ENCODE measurements at regions not wholly inside any gene's neighbourhood (a gene's known extent, or its start where the extent isn't known, plus 50 kb on each side); places are given as distances from the start of the nearest gene placed in this dataset.

DNA sequence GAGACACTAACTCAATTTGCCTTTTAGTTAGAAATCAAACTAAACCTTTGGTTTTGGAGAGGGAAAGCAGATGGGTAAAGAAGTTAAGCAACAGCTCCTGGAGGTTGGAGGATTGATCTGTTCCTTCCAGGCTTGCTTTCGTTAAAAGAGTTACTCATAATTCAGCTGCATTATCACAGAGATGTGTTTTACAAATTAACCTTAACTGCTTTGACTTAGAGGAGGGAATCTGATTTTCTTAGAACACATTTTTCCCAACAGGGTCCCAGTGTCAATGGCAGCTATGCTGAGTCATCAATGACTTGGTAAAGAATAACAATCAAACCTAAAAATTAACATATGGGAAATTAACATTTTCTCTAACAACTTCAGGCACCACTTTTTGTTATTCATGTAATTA, 113.4 kb downstream of the COPS8 start:
- Histone ChIP-seq H3K27me3 (ENCODE audit: insufficient read depth, poor library complexity, severe bottlenecking) (peaks cover 3% of the 10 kb centered on the region), H3K4me3 (replicated peaks; ENCODE audit: insufficient read depth, low read length) (no peak overlapping the region), H3K27ac (replicated peaks) (no peak overlapping the region)
- TF ChIP-seq GABPA (IDR thresholded peaks at IDR 0.05; ENCODE audit: low read depth): no peak
- TF ChIP-seq SPI1 (IDR thresholded peaks at IDR 0.05; ENCODE audit: borderline replicate concordance, low read depth): no peak
- no peak for TF ChIP-seq POLR2AphosphoS5 (IDR thresholded peaks at IDR 0.05; ENCODE audit: low read depth)
- no peak for TF ChIP-seq CTCF (IDR thresholded peaks at IDR 0.05; ENCODE audit: insufficient read depth, low read length)
- TF ChIP-seq, protein P1, sequence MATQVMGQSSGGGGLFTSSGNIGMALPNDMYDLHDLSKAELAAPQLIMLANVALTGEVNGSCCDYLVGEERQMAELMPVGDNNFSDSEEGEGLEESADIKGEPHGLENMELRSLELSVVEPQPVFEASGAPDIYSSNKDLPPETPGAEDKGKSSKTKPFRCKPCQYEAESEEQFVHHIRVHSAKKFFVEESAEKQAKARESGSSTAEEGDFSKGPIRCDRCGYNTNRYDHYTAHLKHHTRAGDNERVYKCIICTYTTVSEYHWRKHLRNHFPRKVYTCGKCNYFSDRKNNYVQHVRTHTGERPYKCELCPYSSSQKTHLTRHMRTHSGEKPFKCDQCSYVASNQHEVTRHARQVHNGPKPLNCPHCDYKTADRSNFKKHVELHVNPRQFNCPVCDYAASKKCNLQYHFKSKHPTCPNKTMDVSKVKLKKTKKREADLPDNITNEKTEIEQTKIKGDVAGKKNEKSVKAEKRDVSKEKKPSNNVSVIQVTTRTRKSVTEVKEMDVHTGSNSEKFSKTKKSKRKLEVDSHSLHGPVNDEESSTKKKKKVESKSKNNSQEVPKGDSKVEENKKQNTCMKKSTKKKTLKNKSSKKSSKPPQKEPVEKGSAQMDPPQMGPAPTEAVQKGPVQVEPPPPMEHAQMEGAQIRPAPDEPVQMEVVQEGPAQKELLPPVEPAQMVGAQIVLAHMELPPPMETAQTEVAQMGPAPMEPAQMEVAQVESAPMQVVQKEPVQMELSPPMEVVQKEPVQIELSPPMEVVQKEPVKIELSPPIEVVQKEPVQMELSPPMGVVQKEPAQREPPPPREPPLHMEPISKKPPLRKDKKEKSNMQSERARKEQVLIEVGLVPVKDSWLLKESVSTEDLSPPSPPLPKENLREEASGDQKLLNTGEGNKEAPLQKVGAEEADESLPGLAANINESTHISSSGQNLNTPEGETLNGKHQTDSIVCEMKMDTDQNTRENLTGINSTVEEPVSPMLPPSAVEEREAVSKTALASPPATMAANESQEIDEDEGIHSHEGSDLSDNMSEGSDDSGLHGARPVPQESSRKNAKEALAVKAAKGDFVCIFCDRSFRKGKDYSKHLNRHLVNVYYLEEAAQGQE (IDR thresholded peaks at IDR 0.05; ENCODE audit: insufficient replicate concordance, low read depth): no peak
- no peak for DNase-seq (ENCODE audit: low read depth in 1 of 2, low spot score in 1 of 2)

DNA sequence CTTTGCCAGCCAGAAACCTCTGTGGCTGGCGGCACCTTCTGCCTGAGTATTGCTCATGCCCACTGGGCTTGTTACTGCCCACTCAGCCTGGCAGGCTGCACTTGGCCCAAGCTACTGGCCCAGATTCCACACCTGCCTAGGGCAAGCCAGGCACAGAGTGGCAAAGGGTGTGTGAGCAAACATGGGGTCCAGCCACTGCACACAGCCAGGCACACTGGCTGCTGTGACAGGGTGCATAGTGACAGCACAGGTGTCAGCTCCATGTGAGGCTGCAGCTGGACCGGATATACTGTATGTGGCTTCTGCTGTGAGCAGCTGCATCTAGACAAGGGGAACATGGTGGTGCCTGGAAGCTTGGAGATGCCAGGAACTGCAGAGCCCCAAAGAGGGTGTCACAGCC, 113.9 kb downstream of the COPS8 start:
- Histone ChIP-seq H3K27me3 (ENCODE audit: insufficient read depth, poor library complexity, severe bottlenecking) (peaks cover 3% of the 10 kb centered on the region), H3K4me3 (replicated peaks; ENCODE audit: insufficient read depth, low read length) (no peak overlapping the region), H3K27ac (replicated peaks) (no peak overlapping the region)
- TF ChIP-seq, protein P1 (IDR thresholded peaks at IDR 0.05; ENCODE audit: insufficient replicate concordance, low read depth): no peak
- TF ChIP-seq CTCF (IDR thresholded peaks at IDR 0.05; ENCODE audit: insufficient read depth, low read length): no peak
- TF ChIP-seq SPI1 (IDR thresholded peaks at IDR 0.05; ENCODE audit: borderline replicate concordance, low read depth): no peak
- TF ChIP-seq GABPA (IDR thresholded peaks at IDR 0.05; ENCODE audit: low read depth): no peak
- no peak for TF ChIP-seq POLR2AphosphoS5 (IDR thresholded peaks at IDR 0.05; ENCODE audit: low read depth)
- no peak for DNase-seq (ENCODE audit: low read depth in 1 of 2, low spot score in 1 of 2)

- no peak for DNase-seq (ENCODE audit: low read depth in 1 of 2, low spot score in 1 of 2)
- Histone ChIP-seq H3K4me3 (replicated peaks; ENCODE audit: insufficient read depth, low read length) (no peak overlapping the region), H3K27ac (replicated peaks) (no peak overlapping the region), H3K27me3 (ENCODE audit: insufficient read depth, poor library complexity, severe bottlenecking) (peaks cover 3% of the 10 kb centered on the region)
- TF ChIP-seq SPI1 (IDR thresholded peaks at IDR 0.05; ENCODE audit: borderline replicate concordance, low read depth): no peak
- TF ChIP-seq CTCF (IDR thresholded peaks at IDR 0.05; ENCODE audit: insufficient read depth, low read length): no peak
- TF ChIP-seq, protein P1 (IDR thresholded peaks at IDR 0.05; ENCODE audit: insufficient replicate concordance, low read depth): no peak
Measured at GRCh38 chr2:237200462-237200861, 114.8 kb downstream of the COPS8 start.
